ENCODE measurements at regions not wholly inside any gene's neighbourhood (a gene's known extent, or its start where the extent isn't known, plus 50 kb on each side); places are given as distances from the start of the nearest gene placed in this dataset.

- TF ChIP-seq CTCF (conservative IDR thresholded peaks at IDR 0.05): peak; percentile 39; the same call in 2 of the 3 replicates
- Histone ChIP-seq H2AK5ac (ENCODE audit: insufficient read length, low read length) (no peak overlapping the region), H2AFZ (ENCODE audit: low read length) (no peak overlapping the region), H3K4me1 (ENCODE audit: insufficient read depth, low read length) (peaks cover 17% of the 10 kb centered on the region), H2BK20ac (ENCODE audit: low read depth, low read length, poor library complexity, severe bottlenecking) (no peak overlapping the region), H3K23me2 (ENCODE audit: insufficient read length, low read depth, low read length, poor library complexity, severe bottlenecking) (peaks cover 20% of the 10 kb centered on the region), H2BK120ac (ENCODE audit: low read depth, low read length, poor library complexity, severe bottlenecking) (no peak overlapping the region), H3K27ac (ENCODE audit: insufficient read length, low read depth, low read length) (no peak overlapping the region), H3K79me1 (ENCODE audit: insufficient read depth, low read depth, low read length, poor library complexity, severe bottlenecking) (peaks cover 8% of the 10 kb centered on the region), H3K9ac (ENCODE audit: extremely low read depth, insufficient read length, low read length) (no peak overlapping the region), H4K20me1 (ENCODE audit: control insufficient read depth, insufficient read depth, insufficient read length) (no peaks in the 10 kb centered on the region), H4K91ac (ENCODE audit: insufficient read length, low read depth, low read length) (no peak overlapping the region), H3K4ac (ENCODE audit: low read depth, low read length) (no peak overlapping the region), H3K14ac (ENCODE audit: insufficient read depth, low read length) (no peak overlapping the region), H3K56ac (ENCODE audit: insufficient read length, low read depth, low read length) (no peak overlapping the region), H3K79me2 (ENCODE audit: insufficient read depth, low read length) (peaks cover 65% of the 10 kb centered on the region), H3K9me3 (ENCODE audit: control insufficient read depth, low read depth, low read length) (no peaks in the 10 kb centered on the region), H3K4me2 (ENCODE audit: insufficient read depth, insufficient read length, low read length) (no peak overlapping the region), H3K27me3 (ENCODE audit: insufficient read depth, low read length) (no peaks in the 10 kb centered on the region), H4K8ac (replicated peaks; ENCODE audit: insufficient read length, low read depth, low read length) (no peak overlapping the region), H2BK15ac (ENCODE audit: low read depth, low read length) (no peak overlapping the region), H2BK12ac (ENCODE audit: insufficient read length, low read depth, low read length) (no peak overlapping the region), H3K23ac (ENCODE audit: insufficient read length, low read depth, low read length) (no peak overlapping the region), H3K18ac (ENCODE audit: insufficient read length, low read depth, low read length) (no peak overlapping the region), H4K5ac (ENCODE audit: insufficient read length, low read depth, low read length) (no peak overlapping the region), H2BK5ac (ENCODE audit: insufficient read length, low read length) (no peak overlapping the region), H3T11ph (ENCODE audit: low read length) (no peak overlapping the region)
- no peak for DNase-seq
- no peaks in the 10 kb centered on the region for H3K27me3 Mint-ChIP-seq (ENCODE audit: low read depth)
- H3K36me3 Mint-ChIP-seq (ENCODE audit: insufficient read depth in 1 of 3, low read depth in 3 of 3): peaks cover 24 to 74% (median 31%) of the 10 kb centered on the region in 3 experiments; a peak in 6 of 7 replicates
- H3K9me3 Mint-ChIP-seq: peaks cover 0 to 2% of the 10 kb centered on the region in 2 experiments; a peak in 2 of 5 replicates
- H3K4me3 Mint-ChIP-seq: no peak overlapping the region
- H3K27ac Mint-ChIP-seq: peak overlapping the region in 1 of 3 experiments; percentile 80; a peak in 2 of 7 replicates
- H3K4me1 Mint-ChIP-seq: peaks cover 41 to 66% of the 10 kb centered on the region in 2 experiments
Observed at GRCh38 chr2:7882296-7882695, 799.6 kb upstream of the ID2 start.

Data from H9 (cell line).